ENCODE measurements at regions not wholly inside any gene's neighbourhood (a gene's known extent, or its start where the extent isn't known, plus 50 kb on each side); places are given as distances from the start of the nearest gene placed in this dataset.

DNA sequence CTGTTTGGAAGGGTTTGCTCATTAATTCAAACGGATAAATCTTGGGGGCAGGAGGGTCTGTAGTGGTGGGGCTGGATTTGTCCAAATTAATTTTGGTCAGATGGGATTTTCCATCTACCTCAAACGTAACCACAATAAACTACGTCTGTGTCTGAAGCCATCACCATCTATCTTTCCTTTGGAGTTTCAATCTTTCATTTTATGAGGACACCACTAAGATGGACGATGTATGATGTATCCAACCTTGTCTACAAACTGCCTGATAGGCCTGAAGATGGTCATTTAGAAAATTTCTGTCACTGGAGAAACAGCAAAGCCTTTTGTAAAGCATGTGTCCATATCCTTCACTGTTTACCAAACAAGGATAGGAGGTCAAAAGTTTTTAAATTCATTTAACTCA, 138.6 kb upstream of the MARCKS start:
- Histone ChIP-seq H3K79me2 (ENCODE audit: insufficient read depth, low read length) (no peaks in the 10 kb centered on the region), H3K9ac (ENCODE audit: low read length) (no peak overlapping the region), H3K27me3 (ENCODE audit: insufficient read depth, low read length) (no peaks in the 10 kb centered on the region), H4K20me1 (ENCODE audit: insufficient read depth, low read length) (no peaks in the 10 kb centered on the region), H3K4me1 (ENCODE audit: insufficient read depth, low read length) (no peaks in the 10 kb centered on the region), H3K36me3 (ENCODE audit: insufficient read depth, low read length) (no peaks in the 10 kb centered on the region), H2AFZ (ENCODE audit: low read depth, low read length) (no peak overlapping the region), H3K4me2 (ENCODE audit: low read length) (no peak overlapping the region), H3K9me3 (ENCODE audit: insufficient read depth, low read depth, low read length) (no peaks in the 10 kb centered on the region), H3K4me3 (ENCODE audit: insufficient read depth, low read depth, low read length) (no peak overlapping the region), H3K27ac (ENCODE audit: low read depth, low read length) (no peak overlapping the region)
- no peaks in the 10 kb centered on the region for H3K9me3 Mint-ChIP-seq (ENCODE audit: unreplicated experiment)
- H3K4me3 Mint-ChIP-seq (ENCODE audit: unreplicated experiment): no peak overlapping the region
- TF ChIP-seq EZH2 (IDR thresholded peaks at IDR 0.05; ENCODE audit: insufficient read depth, low read length): no peak
- H3K27me3 Mint-ChIP-seq (ENCODE audit: low read depth, unreplicated experiment): no peaks in the 10 kb centered on the region
- H3K36me3 Mint-ChIP-seq (ENCODE audit: low read depth, unreplicated experiment): no peaks in the 10 kb centered on the region
- FAIRE-seq (no peak), DNase-seq (ENCODE audit: low read depth) (no peak)
- H3K4me1 Mint-ChIP-seq (ENCODE audit: low read depth, unreplicated experiment): no peaks in the 10 kb centered on the region
- no peak overlapping the region for H3K27ac Mint-ChIP-seq (ENCODE audit: unreplicated experiment)

- no peak overlapping the region for H3K27ac Mint-ChIP-seq (ENCODE audit: unreplicated experiment)
- no peaks in the 10 kb centered on the region for H3K9me3 Mint-ChIP-seq (ENCODE audit: unreplicated experiment)
- H3K27me3 ChIP-seq (ENCODE audit: insufficient read depth, low read length): no peaks in the 10 kb centered on the region
- no peaks in the 10 kb centered on the region for H3K36me3 ChIP-seq (ENCODE audit: insufficient read depth, low read length)
- H3K36me3 Mint-ChIP-seq (ENCODE audit: low read depth, unreplicated experiment): no peaks in the 10 kb centered on the region
- FAIRE-seq: no peak
- H3K9ac ChIP-seq (ENCODE audit: low read length): no peak overlapping the region
- H3K27ac ChIP-seq (ENCODE audit: low read depth, low read length): no peak overlapping the region
- no peak overlapping the region for H2AFZ ChIP-seq (ENCODE audit: low read depth, low read length)
- peak overlapping the region; percentile 18 for H3K4me2 ChIP-seq (ENCODE audit: low read length)
- H4K20me1 ChIP-seq (ENCODE audit: insufficient read depth, low read length): no peaks in the 10 kb centered on the region
- no peak for DNase-seq (ENCODE audit: low read depth)
- no peaks in the 10 kb centered on the region for H3K27me3 Mint-ChIP-seq (ENCODE audit: low read depth, unreplicated experiment)
- no peaks in the 10 kb centered on the region for H3K9me3 ChIP-seq (ENCODE audit: insufficient read depth, low read depth, low read length)
- TF ChIP-seq, protein P1, sequence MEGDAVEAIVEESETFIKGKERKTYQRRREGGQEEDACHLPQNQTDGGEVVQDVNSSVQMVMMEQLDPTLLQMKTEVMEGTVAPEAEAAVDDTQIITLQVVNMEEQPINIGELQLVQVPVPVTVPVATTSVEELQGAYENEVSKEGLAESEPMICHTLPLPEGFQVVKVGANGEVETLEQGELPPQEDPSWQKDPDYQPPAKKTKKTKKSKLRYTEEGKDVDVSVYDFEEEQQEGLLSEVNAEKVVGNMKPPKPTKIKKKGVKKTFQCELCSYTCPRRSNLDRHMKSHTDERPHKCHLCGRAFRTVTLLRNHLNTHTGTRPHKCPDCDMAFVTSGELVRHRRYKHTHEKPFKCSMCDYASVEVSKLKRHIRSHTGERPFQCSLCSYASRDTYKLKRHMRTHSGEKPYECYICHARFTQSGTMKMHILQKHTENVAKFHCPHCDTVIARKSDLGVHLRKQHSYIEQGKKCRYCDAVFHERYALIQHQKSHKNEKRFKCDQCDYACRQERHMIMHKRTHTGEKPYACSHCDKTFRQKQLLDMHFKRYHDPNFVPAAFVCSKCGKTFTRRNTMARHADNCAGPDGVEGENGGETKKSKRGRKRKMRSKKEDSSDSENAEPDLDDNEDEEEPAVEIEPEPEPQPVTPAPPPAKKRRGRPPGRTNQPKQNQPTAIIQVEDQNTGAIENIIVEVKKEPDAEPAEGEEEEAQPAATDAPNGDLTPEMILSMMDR (IDR thresholded peaks at IDR 0.05; ENCODE audit: insufficient read depth, low read depth, low read length): no peak
- TF ChIP-seq EZH2 (IDR thresholded peaks at IDR 0.05; ENCODE audit: insufficient read depth, low read length): no peak
- H3K4me1 Mint-ChIP-seq (ENCODE audit: low read depth, unreplicated experiment): no peaks in the 10 kb centered on the region
- H3K79me2 ChIP-seq (ENCODE audit: insufficient read depth, low read length): no peaks in the 10 kb centered on the region
- H3K4me1 ChIP-seq (ENCODE audit: insufficient read depth, low read length): no peaks in the 10 kb centered on the region
- H3K4me3 Mint-ChIP-seq (ENCODE audit: unreplicated experiment): no peak overlapping the region
- H3K4me3 ChIP-seq (ENCODE audit: insufficient read depth, low read depth, low read length): no peak overlapping the region
These were observed 138.1 kb upstream of the MARCKS start for GRCh38 chr6:113719064-113719463.

- H3K4me3 ChIP-seq (ENCODE audit: insufficient read depth, low read depth, low read length): no peak overlapping the region
- H3K79me2 ChIP-seq (ENCODE audit: insufficient read depth, low read length): no peaks in the 10 kb centered on the region
- H3K27ac ChIP-seq (ENCODE audit: low read depth, low read length): no peak overlapping the region
- peak overlapping the region; percentile 18 for H3K4me2 ChIP-seq (ENCODE audit: low read length)
- H3K36me3 ChIP-seq (ENCODE audit: insufficient read depth, low read length): no peaks in the 10 kb centered on the region
- no peaks in the 10 kb centered on the region for H4K20me1 ChIP-seq (ENCODE audit: insufficient read depth, low read length)
- H3K4me1 ChIP-seq (ENCODE audit: insufficient read depth, low read length): no peaks in the 10 kb centered on the region
- H3K27me3 ChIP-seq (ENCODE audit: insufficient read depth, low read length): no peaks in the 10 kb centered on the region
- DNase-seq (ENCODE audit: low read depth): peak; percentile 62
- Mint-ChIP-seq H3K36me3 (ENCODE audit: low read depth, unreplicated experiment) (no peaks in the 10 kb centered on the region), H3K4me1 (ENCODE audit: low read depth, unreplicated experiment) (no peaks in the 10 kb centered on the region), H3K4me3 (ENCODE audit: unreplicated experiment) (no peak overlapping the region), H3K27me3 (ENCODE audit: low read depth, unreplicated experiment) (no peaks in the 10 kb centered on the region), H3K27ac (ENCODE audit: unreplicated experiment) (no peak overlapping the region), H3K9me3 (ENCODE audit: unreplicated experiment) (no peaks in the 10 kb centered on the region)
- no peak overlapping the region for H3K9ac ChIP-seq (ENCODE audit: low read length)
- no peak for FAIRE-seq
- H2AFZ ChIP-seq (ENCODE audit: low read depth, low read length): no peak overlapping the region
- TF ChIP-seq EZH2 (IDR thresholded peaks at IDR 0.05; ENCODE audit: insufficient read depth, low read length): no peak
- TF ChIP-seq, protein P1 (IDR thresholded peaks at IDR 0.05; ENCODE audit: insufficient read depth, low read depth, low read length): no peak
- no peaks in the 10 kb centered on the region for H3K9me3 ChIP-seq (ENCODE audit: insufficient read depth, low read depth, low read length)
These were observed 137.6 kb upstream of the MARCKS start for GRCh38 chr6:113719545-113719944.
